ENCODE measurements at regions not wholly inside any gene's neighbourhood (a gene's known extent, or its start where the extent isn't known, plus 50 kb on each side); places are given as distances from the start of the nearest gene placed in this dataset.
"Not testable (repeated sequence)": the region's sequence is repeated elsewhere in the genome, so short reads cannot be mapped to it uniquely, and the experiment has no call there.

- TF ChIP-seq CTCF, POLR2A (IDR thresholded peaks at IDR 0.05): not testable (repeated sequence)
Measured at GRCh38 chr7:91440198-91440597, 176.0 kb downstream of the FZD1 start.

All from adrenal gland (tissue), 5 donors.